MM.1S (cell line): ENCODE measurements at regions not wholly inside any gene's neighbourhood (a gene's known extent, or its start where the extent isn't known, plus 50 kb on each side); places are given as distances from the start of the nearest gene placed in this dataset.

Experiments
- EZH2 ChIP-seq: fragments of 300-600 bp; sonication (generic); optimal IDR thresholded peaks from 2 replicates; pipeline ENCODE3; 2017; ENCODE audit warnings: low read depth, mild to moderate bottlenecking, antibody characterized with exemption, low read length, mixed read lengths
- TF ChIP-seq, protein P1 (sequence below): fragments of 300-600 bp; sonication (generic); IDR thresholded peaks from 2 replicates; pipeline ENCODE4 v1.5.1; 2016; ENCODE audit warnings: antibody characterized with exemption, low read length, mixed read lengths

DNA sequence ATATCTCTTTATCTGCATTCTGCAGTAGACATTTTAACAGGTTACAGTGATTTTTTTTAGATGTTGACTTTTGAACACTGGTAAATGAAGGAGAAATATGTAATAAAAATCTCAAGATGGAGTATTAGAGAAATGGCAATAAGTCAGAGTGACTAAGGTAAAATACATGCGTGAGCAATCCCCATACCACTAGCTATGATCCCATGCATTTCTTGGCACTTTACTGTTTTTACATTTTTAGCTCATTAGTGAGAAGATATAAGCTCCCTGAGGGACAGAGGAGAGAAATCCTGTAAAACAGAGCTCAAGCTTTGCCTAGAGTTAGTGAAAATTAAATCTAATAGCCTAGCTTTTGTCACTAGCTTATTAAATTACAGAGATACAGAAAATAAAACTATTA is 181.9 kb upstream of the TRPM3 start:
- TF ChIP-seq, protein P1, sequence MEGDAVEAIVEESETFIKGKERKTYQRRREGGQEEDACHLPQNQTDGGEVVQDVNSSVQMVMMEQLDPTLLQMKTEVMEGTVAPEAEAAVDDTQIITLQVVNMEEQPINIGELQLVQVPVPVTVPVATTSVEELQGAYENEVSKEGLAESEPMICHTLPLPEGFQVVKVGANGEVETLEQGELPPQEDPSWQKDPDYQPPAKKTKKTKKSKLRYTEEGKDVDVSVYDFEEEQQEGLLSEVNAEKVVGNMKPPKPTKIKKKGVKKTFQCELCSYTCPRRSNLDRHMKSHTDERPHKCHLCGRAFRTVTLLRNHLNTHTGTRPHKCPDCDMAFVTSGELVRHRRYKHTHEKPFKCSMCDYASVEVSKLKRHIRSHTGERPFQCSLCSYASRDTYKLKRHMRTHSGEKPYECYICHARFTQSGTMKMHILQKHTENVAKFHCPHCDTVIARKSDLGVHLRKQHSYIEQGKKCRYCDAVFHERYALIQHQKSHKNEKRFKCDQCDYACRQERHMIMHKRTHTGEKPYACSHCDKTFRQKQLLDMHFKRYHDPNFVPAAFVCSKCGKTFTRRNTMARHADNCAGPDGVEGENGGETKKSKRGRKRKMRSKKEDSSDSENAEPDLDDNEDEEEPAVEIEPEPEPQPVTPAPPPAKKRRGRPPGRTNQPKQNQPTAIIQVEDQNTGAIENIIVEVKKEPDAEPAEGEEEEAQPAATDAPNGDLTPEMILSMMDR = no peak
- no peak for TF ChIP-seq EZH2
